Islet of Langerhans (tissue), 1 donor: ENCODE measurements at regions not wholly inside any gene's neighbourhood (a gene's known extent, or its start where the extent isn't known, plus 50 kb on each side); places are given as distances from the start of the nearest gene placed in this dataset.
"Not testable (repeated sequence)": the region's sequence is repeated elsewhere in the genome, so short reads cannot be mapped to it uniquely, and the experiment has no call there.

Source experiments
- FAIRE-seq: peaks from one replicate; lab custom pipeline; 2011; peaks lifted over from hg19 to GRCh38; lab: Jason Lieb, UNC

GRCh38 chr22:27603111-27603799 is 198.3 kb downstream of the MN1 start:
- no peak for FAIRE-seq

DNA sequence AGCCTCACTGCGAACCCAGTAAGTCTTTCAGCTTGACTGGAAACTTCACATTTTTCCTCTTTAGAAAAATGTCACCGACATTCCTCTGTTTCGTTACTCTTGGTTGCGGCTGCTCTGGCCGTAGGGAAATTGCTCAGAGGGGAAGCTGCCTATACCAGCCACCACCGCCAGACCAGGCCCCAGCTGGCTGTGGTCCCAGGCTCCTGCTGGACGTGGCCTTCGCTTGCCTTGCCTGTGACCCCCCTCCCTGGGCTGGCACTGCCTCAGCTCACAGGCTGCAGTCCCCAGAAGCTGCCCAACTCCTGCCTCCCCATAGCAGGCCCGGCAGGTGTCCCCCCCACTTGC is 197.8 kb downstream of the MN1 start:
- FAIRE-seq = no peak

DNA sequence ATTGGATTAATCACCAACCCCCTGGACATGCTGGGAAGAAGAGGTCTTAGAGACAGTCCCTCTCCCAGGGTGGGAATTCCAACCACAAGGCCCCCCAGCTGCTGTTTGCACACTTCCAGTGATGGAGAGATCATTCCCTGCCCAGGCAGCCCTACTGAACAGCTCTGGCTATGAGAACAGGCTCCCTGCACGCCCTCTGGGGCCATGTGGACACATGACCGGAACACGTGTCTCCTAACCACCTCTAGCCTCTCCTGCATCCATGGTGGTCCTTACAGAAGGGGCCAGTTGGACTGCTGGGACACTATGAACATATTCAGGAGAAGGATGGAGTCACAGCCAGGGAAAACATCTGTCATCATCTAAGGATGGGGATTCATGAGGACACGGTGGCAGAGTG is 196.2 kb downstream of the MN1 start:
- FAIRE-seq = no peak

DNA sequence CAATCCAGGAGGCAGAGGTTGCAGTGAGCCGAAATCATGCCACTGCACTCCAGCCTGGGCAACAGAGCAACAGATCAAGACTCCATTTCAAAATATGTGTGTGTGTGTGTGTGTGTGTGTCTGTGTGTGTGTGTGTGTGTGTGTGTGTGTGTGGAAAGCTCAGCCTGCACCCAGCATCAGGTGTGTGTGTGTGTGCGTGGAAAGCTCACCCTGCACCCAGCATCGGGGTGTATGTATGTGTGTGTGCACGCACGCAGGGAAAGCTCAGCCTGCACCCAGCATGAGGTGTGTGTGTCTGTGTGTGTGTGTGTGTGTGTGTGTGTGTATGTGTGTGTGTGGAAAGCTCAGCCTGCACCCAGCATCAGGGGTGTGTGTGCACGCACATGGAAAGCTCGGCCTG is 193.8 kb downstream of the MN1 start:
- not testable (repeated sequence) for FAIRE-seq

DNA sequence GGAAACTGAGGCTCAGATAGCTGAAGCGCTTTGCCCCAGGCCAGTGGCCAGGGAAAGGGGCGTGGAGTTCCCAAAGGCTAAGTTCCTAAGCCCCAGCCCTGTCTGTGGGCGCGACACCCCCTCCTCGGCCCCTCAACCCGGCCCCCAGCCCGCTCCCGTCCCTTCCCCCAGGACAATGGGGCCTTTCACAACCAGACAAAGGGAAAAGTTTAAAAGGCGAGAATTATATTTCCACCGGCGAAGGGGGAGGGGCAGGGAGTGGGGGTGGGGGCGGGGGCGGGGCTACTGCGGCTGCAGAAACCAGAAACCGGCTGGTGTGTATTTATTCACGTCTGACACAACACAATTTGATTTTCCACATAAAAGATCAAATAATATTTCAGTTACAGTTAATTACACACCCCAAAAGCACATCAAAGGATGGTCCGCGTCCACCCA is 192.1 kb downstream of the MN1 start:
- no peak for FAIRE-seq

DNA sequence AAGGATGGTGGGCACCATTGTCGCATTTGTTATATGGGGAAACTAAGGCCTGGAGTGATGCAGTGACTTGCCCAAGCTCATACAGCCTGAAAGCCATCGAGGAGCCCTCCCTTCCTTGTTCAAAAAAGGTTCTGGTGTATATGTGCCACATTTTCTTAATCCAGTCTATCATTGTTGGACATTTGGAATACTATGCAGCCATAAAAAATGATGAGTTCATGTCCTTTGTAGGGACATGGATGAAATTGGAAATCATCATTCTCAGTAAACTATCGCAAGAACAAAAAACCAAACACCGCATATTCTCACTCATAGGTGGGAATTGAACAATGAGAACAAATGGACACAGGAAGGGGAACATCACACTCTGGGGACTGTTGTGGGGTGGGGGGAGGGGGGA is 191.4 kb downstream of the MN1 start:
- FAIRE-seq = not testable (repeated sequence)

GRCh38 chr22:27610863-27611786 is 190.4 kb downstream of the MN1 start:
- no peak for FAIRE-seq

GRCh38 chr22:27612115-27612514 is 189.4 kb downstream of the MN1 start:
- no peak for FAIRE-seq

- no peak for FAIRE-seq
Observed at GRCh38 chr22:27613099-27614005, 188.2 kb downstream of the MN1 start.

DNA sequence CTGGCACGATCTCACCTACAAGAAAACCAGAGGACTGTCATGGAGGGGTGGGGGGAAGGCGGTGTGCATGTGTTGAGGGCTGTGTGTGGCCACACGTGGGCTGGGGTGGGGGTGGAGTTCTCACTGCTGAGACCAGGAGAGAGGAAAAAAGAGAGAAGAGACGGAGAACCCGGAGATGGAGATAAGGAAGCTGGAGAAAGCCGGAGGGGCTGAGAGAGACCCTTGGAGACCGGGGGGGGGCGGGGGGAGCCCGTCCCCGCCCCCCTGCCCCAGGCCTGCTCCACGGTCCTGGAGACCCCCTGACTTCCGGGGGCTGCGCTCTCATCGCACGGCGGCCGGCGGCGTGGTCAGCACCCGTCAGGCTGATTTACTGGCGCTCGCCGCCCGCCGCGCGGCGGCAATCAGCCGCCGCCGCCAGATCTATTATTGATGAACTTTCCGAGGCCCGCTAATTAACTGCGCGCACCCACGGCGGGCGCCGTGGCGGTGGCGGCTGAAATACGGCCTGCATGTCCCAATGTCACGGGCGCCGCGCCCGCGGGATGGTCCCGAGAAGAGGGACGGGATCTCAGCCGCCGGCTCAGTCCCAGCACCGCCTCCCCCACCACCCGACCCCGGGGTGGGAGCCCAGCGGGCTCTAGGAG is 187.4 kb downstream of the MN1 start:
- no peak for FAIRE-seq

- no peak for FAIRE-seq
Observed at GRCh38 chr22:27614650-27615007, 186.9 kb downstream of the MN1 start.

- no peak for FAIRE-seq
Observed at GRCh38 chr22:27615408-27615807, 186.1 kb downstream of the MN1 start.

GRCh38 chr22:27616033-27616432 is 185.5 kb downstream of the MN1 start:
- no peak for FAIRE-seq

DNA sequence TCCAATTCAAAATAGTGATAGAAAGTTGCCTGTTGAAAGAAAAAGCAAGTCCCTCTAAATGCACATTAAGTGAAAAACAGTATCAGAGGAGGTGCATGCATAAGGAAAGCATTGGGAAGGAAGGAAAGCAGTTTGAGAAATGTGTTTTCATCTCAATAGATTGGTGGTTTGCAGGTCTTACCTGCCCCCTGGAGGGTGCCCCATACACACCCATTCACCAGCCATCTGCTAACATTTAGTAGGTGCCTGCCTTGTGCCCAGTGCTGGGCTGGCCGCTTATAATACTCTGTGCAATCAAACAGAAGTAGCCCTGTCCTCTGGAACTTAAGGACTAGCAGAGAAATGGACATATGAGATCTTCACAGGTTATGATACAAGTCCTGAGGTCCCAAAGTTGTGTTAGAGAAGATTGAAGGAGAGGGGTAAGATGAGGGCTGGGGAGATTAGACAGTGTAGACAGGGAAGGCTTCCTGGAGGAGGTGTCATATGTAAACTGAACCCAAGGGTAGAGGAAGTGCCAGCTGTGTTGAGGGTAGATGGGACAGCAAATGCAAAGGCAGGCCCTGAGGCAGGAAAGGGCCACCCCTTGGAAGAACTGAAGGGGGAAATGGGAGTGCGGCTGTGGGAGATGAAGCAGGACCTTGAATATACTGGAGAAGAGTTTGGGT is 184.2 kb downstream of the MN1 start:
- FAIRE-seq = no peak

GRCh38 chr22:27620367-27621154 is 181.0 kb downstream of the MN1 start:
- no peak for FAIRE-seq

DNA sequence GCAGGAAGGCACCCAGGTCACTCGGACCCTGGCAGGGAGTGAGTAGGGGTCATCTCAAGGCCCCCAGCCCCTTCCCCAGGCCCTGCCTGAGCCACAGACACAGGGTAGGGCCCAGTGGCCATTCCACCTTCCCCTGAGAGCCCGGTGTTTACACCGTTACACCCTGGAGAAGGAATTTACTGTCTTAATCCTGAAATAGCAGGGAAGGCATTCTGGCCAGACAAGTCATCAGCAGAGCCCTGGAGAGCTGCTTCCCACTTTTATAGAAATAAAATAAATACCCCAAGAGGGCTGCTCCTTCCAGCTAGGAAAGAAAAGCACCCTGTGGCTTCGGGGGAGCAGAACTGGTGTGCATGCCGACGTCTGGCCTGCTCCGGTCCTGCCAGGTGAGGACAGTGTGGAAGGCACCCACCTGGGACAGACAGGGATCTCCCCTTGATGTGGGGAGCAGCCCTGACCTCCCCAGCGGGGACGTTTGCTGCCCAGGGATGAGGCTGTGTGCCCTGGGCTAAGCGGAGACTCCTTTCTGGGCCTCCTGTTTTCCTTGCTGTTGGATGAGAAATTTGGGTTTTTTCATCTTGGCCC is 180.0 kb downstream of the MN1 start:
- no peak for FAIRE-seq

DNA sequence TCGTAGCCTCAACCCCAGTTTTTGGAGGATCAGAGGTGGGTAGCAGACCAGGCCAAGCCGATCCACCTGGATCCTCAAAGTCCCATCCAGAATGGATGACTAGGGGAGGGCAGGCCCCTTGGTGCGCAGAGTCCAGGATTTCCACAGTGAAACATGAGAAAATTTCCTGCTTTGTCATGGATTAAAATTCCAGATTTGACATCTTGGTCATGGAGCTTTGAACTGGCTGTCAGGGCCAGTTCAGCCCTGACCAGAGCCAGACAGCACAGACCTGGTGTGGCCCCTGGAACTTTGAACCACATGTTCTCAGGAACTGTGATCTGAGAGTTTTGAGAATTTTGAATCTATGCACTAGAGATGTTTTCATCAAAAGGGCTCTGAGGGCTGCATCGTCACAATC is 177.5 kb downstream of the MN1 start:
- no peak for FAIRE-seq

- no peak for FAIRE-seq
Observed at GRCh38 chr22:27624705-27625104, 176.9 kb downstream of the MN1 start.

- FAIRE-seq = no peak
Observed at GRCh38 chr22:27625769-27626674, 175.5 kb downstream of the MN1 start.
